ENCODE measurements at regions not wholly inside any gene's neighbourhood (a gene's known extent, or its start where the extent isn't known, plus 50 kb on each side); places are given as distances from the start of the nearest gene placed in this dataset.

DNA sequence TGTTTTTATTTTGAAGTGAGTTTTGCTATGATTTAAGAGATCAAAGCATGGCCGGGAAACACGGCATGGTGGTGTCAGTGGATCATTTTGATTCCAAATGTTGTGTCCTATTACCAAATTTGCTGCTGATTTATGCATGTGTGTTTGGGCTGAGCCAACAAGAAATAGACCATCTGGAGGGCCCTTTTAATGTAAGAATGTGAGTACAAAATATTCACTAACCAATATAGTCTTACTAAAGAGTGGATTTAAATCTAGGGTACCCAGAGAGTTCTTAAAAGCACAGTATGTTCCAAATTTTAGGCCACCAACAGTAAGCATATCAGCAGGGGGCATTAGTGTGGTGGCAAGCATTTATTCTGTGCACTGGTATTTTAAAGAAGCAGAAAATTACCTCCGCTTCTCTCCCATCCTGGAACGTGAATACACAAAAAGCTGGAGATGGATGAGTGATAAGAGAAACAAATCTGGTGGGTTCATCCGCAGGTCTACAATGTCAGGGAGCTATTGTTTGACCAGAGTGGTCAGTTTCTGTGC lies 444.4 kb upstream of the IGFBP7 start:
- no peak for DNase-seq

DNA sequence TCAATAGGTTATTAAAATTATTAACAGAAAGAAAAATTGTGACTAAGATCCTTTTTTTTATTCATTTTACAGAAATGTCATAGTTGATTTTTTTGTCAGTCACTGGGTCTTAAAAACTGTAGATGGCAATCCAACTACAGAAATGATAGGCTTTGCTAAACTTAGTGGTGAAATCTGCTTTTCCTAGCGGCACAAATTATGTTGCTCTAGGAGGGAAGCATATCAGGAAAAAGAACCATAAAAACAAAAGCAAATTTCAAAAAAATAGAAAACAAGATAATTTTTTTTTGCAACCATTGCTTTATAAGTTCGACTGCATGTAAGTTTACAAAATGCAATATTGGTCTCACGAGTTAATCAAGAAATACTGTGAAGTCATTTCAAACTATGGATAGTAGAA lies 443.5 kb upstream of the IGFBP7 start:
- no peak for DNase-seq

DNA sequence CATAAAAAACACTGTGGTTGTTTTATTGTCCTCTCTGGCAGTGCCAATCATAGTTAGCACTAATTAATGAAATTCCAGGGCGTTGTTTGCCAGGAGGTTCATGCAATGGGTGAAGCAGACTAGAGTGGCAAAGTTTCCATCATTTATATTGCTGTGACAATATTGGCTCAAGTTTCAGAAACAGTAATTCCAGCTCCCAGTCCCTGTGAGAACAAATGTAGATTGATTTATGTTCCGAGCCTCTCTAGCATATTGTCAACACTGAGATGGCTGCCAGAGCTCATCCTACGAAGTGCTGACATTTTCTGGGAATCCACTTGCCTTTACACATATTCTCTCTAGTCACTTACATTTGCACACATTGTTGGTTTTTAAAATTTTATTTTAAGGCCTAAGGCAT lies 440.0 kb upstream of the IGFBP7 start:
- no peak for DNase-seq

DNA sequence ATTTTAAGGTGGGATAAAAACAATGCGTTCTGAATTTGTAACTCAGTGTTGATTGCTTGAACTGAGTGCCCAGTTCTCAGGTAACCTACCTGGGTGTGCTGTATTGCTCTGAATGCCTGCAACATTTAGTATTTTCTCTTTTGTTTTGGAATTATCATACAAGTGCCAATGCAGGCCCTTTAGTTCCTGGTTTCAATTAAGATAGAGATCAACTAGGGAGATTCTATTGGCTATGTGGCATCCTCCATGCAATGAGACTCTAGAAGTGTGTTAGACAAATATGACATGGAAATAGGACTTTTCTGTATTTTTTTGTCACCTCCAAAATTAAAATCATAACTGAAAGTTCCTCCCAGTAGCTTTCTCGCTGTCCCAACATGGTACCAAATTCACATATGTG lies 438.7 kb upstream of the IGFBP7 start:
- no peak for DNase-seq

DNA sequence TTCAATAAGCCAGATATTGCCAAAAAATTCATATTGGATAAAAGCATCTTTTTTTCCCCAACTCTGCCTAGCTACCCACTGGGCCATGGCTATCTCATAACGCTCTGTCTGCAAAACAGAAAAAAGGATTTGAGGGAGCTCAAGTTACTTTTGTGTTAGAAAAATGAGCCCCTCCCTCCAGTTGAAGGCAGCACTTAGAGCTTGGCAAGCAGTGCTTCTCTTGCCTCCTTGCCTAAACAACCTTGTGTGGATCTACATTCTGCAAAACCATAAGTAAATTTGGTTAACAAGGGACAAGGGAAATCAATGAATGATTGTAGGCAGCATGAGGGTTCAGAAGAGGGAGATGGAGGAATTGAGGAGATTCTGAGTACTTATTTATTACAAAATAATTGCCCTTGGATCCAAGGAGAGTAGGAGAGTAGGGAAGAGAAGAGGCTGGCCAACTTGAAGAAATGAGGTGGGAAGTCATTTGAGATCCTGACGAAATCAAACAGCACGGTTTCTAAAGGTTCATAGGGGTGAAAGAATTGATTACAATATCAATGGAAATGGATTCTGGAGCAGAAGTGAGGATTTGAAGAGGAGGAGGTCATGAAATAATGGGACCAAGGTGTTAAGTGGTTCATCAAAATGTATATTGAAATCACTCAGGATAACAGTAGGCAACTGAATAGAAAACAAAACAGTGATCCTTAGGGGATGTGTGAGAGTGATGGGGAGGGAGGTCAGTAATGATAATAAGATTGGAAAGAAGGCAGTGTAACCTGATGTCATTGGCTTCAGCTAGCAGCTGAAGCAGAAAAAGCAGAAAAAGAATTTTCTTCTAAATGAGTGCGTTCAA lies 434.8 kb upstream of the IGFBP7 start:
- no peak for DNase-seq

DNA sequence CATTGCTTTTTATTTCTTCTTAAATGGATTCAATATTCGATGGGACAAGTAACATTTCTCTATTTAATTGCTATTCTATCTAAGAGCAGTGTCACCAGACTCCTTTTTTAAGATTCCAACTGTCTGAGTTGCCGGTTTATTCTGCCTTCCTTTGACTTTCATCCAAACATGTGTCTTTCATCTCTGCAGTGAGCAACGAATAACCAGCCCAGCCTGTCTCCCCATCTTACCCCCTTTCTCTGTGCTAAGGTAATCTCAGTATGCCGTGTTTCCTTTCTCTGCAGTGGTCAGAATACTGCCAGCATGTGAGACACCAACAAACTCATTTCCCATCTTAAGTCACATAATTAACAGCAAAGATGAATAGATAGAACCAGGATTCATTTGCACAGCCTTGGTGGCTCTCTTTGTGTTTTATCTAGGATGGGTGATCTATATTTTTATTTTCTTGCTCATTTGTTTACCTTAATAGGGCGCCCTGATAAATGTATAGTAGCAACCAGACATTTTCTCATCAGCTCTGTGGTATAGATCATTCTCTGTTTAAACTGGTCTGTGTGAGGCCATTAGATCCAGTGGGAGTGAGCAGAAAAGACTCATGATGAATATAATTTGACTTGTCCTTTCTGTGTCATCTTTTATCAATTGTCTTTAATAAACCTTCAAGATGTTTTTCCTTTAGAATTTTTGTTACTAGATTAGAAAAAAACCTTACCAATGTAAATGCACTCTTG lies 394.8 kb upstream of the IGFBP7 start:
- DNase-seq = no peak

DNA sequence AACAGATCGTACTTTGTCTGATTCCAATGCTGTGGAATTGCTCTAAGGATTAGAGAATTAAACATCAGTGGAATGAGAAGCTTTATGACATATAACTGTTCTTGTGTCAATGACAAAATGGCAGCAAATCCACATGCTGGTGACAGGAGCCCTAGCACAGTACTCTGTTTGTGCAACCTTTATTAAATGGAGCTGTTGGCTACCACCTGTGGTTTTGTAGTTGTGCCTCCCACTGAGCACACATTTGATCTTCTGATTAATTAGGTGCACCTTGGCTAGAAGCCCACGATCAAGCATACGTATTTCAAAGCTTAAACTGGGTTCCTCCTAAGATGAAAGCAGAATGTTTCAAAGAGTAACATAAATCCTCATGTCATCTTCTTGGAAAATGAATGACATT lies 394.0 kb upstream of the IGFBP7 start:
- no peak for DNase-seq

DNA sequence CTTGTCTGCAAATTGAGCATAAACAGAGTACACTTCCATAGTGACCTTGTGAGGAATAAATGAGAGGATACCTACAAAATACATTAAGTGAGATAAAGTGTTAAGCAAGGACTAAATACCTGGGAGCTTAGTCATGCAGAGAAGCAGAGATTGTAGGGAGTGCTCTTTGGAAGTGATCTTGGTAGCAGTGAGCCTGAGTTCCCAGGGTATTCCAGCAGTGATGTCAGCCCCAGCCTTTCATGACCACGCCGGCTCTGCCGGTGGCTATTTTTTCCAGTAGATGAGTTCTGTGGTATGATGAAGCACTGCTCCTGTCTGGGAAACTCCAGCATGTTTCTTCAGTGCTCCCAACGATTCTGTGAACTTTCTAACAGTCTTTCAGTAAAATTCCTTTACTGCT lies 391.5 kb upstream of the IGFBP7 start:
- no peak for DNase-seq

DNA sequence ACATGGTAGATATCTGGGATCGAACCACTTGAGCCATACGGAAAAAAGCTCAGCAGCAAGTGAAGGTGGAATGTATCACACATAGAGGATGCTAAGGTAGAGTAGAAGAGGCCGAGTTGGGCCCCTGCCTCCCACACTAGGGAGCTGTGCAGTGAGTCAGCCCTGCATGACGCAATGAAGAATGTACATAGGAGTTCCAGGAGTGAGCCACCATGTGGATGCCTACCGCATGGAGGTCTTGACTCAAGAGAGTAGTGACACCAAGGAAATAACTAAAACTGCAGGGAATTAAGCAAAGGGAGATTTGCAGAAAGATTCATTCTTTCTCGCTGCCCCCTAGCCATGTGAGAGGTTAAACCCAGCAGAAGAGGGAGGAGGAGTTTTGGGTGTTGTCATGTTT lies 389.6 kb upstream of the IGFBP7 start:
- no peak for DNase-seq

DNA sequence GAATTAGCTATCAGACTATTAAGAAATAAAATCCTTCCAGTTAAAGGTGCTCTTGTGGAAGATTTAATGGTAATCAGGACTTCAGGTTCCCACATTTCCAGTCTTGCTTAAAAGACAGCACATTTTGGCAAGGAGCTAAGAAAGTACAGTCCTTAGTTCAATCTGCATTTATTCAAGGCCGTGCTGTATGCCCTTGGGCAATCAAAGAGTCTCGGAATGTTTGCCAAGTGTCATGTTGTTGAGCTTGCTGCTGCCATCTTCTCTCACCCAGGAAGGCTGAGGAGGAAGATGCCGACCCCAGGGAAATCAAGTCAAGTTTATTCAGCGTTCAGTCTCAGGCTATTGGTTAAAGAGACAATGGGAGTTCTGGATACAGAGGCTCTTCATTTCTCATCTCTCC lies 388.1 kb upstream of the IGFBP7 start:
- no peak for DNase-seq

DNA sequence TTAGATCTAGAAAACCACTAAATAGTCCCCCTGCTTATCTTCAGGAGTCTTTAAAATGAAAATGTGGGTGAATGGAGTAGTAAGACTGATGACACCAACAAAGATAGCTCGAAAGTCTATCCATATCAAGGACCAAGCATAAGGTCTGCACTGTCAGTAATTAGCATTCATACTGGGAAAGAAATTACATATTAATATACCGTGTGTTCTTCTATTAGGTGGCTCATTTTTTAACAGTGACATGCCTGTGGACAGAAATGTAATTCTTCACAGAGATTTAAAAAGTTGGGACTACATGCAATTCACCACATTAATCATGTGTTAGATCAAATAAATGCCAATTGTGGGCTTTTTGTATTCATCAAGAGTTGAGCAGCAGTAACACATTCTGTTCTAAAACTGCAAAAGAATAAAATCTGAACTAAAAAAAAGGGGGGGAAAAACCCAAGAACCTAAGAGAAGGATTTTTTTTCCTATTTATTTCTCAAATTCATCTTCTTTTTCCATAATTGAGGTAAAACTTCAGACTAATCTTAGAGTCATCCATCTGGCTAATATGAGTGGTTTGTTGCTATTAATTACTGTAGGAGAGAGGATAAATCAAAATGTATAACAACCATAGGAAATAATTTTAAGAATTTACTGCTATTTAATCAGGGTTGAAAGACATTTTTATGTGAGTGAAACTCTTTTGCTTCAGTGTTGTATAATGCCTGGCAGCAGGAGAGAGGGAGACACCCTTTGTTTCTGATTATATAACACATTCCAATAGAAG lies 386.7 kb upstream of the IGFBP7 start:
- DNase-seq = no peak

DNA sequence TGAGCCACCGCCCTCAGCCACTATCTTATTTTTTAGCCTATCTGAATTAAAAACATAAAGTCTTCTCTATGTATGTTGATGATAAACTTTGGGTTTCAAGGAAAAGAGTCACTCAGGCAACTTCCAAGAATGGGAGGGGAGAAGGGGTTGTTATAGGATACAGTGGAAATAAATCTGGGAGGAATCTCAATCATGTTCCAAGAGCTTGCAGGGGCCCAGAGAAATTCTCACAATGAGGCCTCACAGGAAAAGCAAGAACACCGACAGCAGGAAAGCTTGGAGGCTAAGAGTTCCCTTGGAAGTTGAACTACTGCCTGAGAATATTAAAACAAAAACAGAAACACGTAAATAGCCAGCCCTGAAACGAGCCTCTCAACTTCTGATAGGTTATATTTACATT lies 384.6 kb upstream of the IGFBP7 start:
- no peak for DNase-seq

DNA sequence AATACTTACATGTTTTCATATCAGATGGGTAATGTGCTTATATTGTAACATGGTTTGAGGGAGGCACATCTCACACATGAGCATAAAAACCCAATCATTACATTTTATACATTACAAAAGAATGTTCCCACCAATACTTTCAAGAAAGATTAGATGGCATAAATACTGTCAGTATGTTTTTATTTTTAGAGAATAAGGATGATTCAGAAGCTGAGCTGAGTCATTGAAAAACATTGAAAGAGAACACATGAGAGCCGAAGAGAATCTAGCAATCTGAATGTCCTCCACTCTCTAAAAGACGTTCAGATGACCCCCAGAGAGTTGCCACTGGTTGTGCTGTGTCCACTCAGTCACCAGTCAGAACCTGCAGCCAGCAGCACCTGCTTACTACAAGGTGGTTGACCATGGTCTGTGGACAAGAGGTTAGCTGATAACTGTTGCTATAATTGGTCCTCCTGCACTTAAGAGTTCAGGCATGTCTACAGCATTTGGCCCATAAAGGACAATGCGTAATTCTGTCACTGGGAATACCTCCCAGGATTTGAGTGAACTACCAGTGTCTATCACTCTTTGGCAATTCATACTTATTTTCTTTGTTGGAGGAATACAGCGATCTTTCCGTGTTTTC lies 382.2 kb upstream of the IGFBP7 start:
- DNase-seq = no peak

DNA sequence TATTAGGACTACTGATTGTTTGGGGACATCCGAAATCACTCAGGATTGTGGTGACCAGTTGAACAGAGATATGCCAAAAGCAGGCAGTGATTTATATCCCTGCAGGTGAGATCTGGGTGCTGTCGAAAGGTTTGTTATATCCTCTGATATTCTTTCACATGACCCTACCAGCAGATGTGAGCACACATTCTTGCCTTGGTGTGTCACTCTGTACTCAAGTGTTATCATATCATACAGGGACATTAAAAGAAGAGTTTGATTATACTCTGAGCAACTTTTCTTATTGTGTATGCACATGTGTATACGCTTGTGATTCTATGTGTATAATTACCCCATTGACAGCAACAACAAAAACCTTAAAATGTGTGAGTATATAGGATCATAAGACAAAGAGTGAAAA lies 381.2 kb upstream of the IGFBP7 start:
- DNase-seq = no peak

DNA sequence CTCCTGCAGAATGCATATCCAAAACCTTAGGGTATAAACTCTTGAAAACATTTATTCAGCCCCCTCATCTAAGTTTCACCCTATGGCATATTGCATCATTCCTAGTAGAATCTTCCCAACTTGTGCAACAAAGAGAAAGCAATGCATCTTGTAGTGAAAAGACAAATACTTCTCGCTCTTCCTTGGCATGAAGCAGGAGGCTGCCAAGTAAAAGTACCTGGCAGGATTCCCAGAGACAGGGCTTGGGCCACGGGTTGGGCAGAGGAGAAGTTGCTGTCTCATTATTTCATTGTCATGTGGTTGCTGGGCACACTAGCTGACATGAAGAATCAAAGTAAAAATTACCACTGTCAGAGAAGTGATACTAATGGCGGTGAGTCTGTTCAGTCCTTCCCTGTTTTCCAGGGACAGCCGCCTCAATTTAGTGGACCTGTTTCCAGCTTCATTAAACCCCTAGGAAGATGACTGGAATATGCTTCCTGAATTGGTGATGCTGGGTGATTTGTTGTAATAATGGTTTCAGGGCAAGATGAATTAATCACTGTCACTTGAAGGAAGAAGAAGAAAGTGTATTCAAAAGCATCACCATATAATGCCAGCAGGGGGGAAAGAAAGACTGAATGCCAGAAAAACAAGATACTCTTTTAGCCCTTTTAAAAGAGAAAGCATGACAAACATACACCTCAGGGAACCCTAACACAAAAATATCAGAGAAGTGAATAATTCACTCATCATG lies 380.5 kb upstream of the IGFBP7 start:
- DNase-seq = no peak

DNA sequence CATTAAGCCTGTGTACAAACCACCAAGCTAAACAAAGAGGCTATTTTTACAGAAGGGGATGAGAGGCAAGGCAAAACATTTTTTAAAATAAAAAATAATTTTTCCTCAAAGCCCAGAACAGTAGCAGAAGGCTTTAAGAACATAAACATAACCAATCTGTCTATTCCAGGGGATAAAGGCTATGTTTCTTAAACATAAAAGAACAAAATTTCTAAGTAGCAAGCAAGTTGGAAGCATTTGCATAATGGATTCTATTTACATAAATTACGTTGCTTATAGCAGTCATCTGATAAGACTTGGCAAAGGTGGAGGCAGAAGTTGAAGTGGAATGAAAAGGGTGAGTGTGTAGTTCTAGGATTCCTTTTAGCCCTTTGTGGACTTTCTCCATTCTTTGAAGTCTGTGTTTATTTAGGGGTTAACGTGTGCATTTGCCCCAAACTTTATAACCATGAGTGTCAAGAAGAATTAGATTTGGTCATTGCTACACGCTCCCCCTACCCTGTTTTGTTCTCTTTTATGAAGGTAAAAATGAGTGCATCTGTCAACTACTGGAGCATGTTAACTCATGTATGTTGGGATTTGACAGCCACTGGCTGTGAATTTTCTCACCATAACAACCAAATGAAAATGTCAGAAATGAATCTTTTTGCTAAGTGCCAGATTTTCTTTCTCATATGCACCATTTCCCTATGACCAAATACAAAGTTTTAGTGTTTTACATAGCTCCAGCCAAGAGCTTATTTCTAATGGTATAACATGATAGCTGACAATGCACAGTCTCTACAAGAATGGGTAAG lies 378.4 kb upstream of the IGFBP7 start:
- no peak for DNase-seq

DNA sequence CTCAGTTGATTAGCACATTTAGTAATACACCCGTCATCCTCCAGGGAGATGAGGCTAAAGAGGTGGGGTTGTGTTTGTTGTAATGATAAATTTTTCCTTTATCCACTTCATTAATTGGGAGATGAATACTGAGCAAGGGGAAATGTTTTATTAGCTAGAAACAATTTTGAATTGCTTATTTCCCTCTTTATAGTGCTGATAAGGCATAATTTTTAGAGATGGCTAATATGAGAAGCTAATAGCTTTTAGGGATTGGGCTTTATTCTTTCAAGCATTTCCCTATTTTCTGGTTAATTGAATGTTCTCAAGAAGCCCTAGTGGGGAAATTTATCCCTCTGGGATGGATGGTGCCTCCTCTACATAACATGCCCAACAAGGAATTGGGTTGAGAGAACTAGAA lies 365.2 kb upstream of the IGFBP7 start:
- DNase-seq = no peak

DNA sequence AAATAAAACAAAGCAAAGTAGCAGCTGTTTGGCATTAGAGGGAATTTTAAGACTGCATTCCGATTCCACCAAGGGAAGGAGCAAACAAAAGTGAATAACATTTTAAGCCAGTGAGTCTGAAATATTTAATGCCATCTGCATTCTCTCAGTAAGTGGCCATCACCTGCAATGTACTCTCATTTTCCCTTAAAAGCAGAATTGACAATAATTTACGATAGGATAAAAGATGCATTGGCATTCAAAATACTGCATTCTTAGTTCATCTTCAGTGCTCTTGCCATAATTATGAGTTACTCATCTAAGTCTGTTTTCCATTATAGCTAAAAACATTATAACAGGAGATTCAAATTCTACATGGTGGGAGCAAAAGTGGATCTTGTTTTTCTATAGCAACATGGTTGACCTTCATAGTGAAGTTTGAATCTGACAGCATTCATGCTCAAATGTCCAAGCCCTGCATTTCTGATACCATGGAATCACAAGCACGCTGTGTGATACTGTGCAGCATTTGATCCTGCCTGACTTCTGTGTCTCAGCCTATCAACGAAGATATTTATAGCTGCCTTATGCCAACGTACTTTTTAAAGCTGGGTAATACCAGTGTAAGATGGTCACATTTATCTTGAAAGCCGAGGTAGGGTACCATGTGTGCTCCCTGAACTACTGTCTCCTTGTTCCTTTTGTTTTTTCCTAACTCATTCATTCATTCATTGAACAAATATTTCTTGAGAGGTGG lies 355.3 kb upstream of the IGFBP7 start:
- DNase-seq = no peak

DNA sequence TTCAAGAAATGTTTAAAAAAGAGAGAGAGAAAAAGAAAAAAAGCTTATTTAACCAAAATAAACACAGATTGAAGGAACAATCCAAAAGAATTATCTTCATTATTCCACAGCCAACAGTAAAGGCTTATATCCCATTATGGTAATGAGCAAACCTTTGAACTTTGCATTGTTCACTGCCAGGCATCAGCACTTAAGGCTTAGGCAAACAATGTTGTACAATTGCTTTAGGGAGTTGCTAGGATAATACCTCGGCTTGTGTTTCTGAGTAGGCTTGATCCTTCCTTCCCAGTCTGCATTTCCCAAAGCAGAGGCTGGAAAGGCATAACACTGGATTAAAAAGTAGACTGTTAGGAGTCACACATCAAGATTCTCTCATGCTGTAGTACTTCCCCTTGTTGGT lies 352.7 kb upstream of the IGFBP7 start:
- DNase-seq = no peak

DNA sequence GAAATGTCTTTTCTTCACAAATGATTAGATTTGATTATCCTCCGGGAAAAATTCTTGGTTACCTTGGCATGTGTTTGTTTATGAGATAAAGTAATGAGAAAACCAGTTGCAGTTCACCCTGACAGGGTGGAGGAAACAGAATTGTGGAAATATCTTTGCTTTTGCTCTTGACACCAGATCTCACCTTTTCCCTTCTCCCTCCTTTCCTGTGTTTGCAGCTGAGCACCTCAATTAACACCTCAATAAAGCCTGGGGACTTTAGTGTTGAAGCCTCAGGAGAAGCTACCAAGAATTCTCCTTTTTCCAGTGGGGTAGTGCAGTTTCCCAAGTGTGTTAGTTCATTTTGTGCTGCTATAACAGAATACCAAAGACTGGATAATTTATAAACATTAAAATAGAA lies 350.8 kb upstream of the IGFBP7 start:
- DNase-seq = no peak

DNA sequence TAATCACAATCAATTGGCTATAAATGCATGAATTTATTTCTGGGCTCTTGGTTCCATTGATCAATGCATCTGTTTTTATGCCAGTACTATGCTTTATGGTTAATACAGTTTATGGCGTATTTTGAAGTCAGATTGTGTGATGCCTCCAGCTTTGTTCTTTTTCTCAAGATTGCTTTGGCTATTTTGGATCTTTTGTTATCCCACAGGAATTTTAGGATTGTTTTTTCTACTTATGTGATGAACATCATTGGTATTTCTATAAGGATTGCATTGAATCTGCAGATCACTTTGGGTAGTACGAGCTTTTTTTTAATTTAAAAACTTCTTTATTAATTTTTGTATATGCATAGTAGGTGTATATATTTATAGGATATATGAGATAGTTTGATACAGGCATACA lies 338.7 kb upstream of the IGFBP7 start:
- no peak for DNase-seq
